Pulmonary artery endothelial cell (primary cell): ENCODE measurements at regions not wholly inside any gene's neighbourhood (a gene's known extent, or its start where the extent isn't known, plus 50 kb on each side); places are given as distances from the start of the nearest gene placed in this dataset.

Source experiments
- DNase-seq: peaks from one replicate; pipeline ENCODE4 v3.0.0-alpha.2; 2011; ENCODE audit warnings: low read depth, low spot score

DNA sequence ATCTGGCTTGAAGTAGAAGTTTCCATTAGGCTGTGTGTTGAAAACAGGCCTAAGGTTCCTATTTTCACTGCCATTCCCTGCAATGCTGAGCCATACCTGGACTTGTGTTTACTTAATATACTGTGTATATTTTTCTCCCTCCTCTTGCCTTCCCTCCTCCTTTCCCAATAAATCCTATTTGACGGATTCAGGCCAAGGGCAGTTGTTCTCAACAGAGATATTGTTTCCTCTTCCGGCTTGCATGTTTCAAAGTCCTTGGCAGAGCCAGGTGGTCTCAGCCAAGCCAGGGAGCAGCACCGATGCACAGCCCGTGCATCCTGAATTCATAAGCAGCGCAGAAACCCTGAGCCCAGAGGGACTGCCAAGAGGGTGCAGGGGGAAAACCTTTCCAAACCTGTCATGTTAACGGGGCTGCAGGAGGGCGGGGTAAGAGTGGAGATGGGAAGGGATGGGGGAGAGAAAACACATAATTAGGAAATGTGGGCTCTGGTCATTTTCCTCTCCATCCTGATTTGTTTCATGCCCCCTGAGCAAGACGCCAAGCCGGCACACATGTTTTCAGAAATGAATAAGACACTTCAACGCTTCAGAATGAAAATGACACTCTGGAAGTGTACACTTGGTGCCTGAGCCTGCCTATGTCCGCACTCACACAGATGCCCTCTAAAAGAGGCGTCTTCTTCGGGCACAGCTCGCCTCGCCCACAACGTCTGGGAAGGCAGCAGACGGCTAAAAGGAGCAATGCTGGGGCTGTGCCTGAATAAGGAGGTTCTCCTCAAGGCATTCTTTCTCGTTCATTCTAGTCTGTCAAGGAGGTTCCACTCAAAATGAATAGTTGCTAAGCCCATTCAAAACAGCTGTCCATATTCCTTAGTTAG is 149.3 kb upstream of the UBL3 start:
- no peak for DNase-seq

GRCh38 chr13:29996316-29996715 is 145.9 kb upstream of the UBL3 start:
- no peak for DNase-seq

GRCh38 chr13:29994911-29995595 is 144.6 kb upstream of the UBL3 start:
- DNase-seq: no peak

GRCh38 chr13:29993716-29994488 is 143.5 kb upstream of the UBL3 start:
- no peak for DNase-seq

DNA sequence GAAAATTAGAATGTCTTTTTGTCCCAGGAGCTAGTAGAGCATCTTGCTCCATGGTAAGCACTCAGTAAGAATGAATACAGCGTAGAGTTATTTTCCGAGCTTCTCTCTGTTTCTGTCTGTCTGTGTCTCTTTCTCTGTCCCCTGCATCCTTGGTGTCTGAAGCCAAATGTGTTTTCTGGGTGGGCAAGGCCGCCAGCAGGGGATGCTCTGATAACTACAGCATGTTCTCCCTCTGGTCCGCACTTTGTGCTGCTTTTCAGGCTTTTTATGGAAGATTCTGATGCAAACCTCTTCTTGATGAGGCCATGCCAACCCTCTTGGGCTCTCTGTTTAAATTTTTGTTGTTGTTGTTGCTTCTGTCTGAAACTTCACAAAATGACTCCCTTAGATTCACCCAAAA is 142.8 kb upstream of the UBL3 start:
- no peak for DNase-seq

DNA sequence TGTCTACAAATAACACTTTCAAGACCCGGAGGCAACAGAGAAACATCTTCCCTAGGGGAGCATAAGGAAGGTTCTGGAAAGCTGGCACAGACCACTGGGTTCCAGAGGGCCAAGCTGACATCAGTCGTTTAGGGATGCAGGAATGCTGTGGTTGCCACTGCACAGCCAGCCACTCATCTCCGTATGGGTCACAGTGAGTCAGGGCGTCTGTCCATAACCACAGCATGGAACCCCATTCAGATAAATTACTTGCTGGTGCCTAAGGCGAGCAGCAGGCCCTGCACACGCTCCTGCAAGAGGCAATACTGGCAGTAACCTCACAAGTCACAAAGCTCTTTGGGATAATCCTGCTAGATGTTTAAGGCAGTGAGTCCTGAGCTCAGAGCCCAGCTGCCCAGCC is 140.9 kb upstream of the UBL3 start:
- DNase-seq: no peak

DNA sequence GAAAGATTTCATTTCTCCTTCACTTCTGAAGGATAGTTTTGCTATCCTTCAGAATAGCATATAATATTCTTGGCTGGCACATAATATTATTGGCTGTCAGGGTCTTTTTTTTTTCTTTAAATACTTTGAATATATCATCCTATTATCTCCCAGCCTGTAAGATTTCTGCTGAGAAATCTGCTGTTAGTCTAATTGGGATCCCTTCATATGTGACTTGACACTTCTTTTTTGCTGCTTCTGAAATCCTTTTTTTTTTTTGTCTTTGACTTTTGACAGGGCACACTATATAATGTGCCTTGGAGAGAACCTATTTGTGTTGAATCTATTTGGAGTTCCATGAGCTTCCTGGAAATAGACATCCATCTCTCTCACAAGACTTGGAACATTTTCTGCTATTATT is 136.9 kb upstream of the UBL3 start:
- no peak for DNase-seq

DNA sequence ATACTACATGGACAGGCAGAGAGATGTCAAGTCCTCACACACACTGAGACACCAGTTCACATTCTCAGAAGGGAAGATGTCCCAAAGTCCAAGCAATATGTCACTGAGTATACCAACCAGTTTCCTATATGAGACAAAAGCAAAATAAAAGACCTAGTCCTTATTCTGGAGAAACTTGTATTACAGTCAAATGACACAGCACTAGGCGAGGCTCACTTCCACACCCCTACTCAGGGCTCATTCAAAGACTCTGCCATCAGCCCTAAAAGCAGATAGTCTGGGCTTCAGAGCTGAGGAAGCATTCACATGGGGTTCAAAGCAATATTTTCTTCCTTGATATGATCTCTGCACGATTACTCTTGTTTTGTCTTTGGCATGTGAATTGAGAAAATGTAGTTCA is 129.9 kb upstream of the UBL3 start:
- no peak for DNase-seq

DNA sequence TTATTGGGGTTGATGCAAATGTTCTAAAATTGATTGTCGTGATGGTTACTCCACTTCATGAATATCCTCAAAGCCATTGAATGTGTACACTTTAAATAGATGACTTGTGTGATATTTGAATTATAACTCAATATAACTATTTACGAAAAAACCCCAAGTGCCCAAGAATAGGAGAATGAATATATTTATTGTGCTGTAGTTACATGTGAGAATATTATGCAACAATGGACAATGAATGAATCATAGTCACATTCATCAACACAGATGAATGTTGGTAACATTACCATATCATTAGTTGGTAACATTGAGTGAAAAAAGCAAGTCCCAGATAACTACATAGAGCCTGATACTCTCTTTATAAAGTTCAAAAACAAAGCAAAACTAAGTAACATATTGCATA is 127.8 kb upstream of the UBL3 start:
- DNase-seq: no peak

- no peak for DNase-seq
Measured at GRCh38 chr13:29977476-29978120, 127.2 kb upstream of the UBL3 start.

GRCh38 chr13:29976535-29976934 is 126.1 kb upstream of the UBL3 start:
- no peak for DNase-seq

DNA sequence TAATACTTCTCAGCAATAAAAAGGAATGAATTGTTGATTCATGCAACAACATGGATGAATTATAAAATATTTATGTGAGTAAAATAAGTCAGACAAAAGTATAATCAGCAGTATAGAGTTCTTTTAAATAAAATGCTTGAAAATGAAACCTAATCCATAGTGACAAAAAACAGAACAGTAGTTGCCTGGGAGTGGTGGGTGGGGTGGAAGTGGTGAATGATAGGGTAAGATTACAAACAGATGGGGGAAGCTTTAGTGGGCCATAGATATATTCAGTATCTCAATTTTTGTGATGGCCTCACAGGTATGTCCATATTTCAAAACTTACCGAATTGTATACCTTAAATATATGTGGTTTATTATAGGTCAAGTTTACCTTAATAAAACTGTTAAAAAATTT is 124.9 kb upstream of the UBL3 start:
- DNase-seq: no peak

- DNase-seq: no peak
Measured at GRCh38 chr13:29969286-29969685, 118.9 kb upstream of the UBL3 start.

DNA sequence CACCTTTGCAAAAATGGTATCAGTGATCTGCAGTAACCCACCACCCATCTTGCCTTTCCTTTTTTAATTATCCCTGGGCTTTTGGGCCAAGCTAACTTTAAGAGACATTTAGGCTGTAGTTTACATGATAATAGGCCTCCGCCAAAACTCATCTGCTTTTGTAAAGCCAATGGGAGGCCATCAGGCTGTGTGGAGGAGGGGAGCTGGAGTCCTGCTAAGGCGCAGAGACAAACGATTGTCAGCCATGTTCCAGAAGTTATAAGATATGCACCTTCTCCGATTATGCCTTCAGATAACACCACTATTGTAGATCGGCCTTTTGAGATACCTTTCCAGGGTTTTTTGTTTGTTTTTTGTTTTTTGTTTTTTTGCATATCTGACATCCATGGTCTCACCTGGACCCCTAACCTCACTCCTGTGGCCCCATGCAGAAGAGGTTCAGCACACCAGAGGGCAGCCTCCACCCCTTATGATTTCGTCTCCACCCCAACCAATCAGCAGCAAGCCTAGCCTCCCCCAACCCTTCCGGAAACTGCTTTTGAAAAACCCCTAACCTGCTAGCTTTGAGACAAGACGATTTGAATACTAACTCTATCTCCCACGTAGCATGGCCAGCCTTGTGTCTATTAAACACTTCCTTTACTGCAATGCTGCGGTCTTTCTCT is 113.9 kb upstream of the UBL3 start:
- no peak for DNase-seq

DNA sequence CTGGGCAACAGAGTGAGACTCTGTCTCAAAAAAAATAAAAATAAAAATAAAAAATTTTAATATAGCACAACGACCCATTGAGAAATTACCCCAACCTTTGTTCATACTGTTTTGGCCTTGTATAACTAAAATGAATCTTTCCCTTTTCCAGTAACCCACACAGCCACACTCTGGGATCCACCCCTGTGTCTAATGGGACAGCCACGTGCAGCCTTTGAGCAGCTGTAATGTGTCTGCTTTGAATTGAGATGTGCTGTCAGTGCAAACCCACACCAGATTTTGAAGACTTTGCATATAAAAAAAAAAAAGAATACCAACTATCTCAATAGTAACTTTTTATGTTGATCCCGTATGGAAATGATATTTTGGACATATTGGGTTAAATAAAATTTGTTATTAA is 112.7 kb upstream of the UBL3 start:
- no peak for DNase-seq

DNA sequence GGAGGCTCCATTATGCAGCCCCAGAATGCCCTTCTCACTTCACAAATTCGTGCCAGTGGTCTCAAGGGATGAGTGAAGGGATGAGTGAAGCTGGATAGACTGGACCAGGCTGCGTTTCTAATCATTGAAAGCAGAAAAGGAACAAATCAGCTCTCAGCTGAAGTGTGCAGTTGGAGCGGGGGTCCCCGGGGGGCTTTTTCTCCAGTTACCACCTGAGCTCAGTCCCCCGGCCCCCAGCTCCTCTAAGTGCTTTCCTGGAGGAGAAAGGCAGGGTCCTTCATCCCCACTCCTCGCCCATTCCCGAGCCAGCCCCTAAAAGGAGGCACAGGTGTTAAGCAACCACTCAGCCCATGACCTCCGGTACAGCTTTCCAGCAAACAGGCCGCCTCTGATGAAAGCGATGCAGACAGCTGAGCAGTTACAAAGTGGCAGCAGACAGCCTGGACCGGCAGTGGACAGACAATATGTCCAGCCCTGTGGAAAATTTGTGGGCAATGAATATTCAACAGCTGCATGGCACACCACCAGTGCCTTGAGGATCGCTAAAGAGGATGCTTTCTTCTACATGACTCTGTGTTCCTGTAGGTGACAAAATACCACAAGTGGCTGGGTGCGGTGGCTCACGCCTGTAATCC is 110.7 kb upstream of the UBL3 start:
- DNase-seq: no peak

GRCh38 chr13:29959603-29960002 is 109.2 kb upstream of the UBL3 start:
- no peak for DNase-seq

DNA sequence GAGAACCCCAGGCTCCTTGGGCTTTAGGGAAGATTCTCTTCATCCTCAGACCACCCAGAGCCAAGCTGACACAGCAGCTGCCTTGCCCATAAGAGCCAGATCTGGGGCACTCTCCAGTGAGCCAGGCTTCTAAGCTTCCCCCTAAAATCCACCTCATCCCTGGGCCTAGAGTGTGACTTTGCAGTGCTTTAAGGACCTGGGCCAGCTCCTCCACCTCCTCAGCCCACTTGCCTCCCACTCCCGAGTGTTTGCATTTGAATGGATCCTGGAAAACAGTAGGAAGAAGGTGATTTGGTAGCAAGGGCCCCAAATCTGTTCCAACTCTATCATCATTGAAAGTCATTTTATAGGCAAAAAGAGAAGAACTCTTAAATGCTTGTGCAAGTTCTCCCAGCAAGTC is 108.7 kb upstream of the UBL3 start:
- no peak for DNase-seq

GRCh38 chr13:29958476-29958875 is 108.1 kb upstream of the UBL3 start:
- DNase-seq: no peak

GRCh38 chr13:29957320-29957719 is 106.9 kb upstream of the UBL3 start:
- DNase-seq: no peak

DNA sequence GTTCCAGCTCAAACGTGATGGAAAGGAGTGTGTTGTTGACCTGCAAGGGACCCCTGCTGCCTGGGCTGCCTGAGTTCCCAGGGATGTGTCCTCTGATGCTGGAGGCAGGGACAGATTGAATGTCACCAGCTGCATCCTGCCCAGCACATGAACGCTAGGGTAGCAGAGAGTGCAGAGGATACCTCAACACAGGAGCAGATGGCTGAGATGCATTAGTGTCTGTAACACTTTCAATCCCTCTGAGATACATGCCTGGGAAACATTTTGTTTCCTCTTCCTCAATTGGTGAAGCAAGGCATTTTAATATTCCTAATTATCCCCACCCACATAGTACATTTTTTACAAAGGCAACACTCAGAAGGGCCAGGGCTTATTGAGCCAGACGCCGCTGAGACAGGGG is 106.4 kb upstream of the UBL3 start:
- no peak for DNase-seq
